GM23248 (cell line): ENCODE measurements at regions not wholly inside any gene's neighbourhood (a gene's known extent, or its start where the extent isn't known, plus 50 kb on each side); places are given as distances from the start of the nearest gene placed in this dataset.

Experiments used
- EZH2 ChIP-seq: fragments of 200-600 bp; sonication (generic); IDR thresholded peaks from 2 replicates; pipeline ENCODE4 v1.6.1; 2018; ENCODE audit warnings: antibody characterized with exemption, mild to moderate bottlenecking; ENCODE audit not compliant: insufficient read depth, poor library complexity, severe bottlenecking
- EZH2phosphoT487 ChIP-seq: fragments of 200-600 bp; sonication (generic); IDR thresholded peaks from 2 replicates; pipeline ENCODE4 v1.6.1; 2018; ENCODE audit warnings: antibody characterized with exemption, moderate library complexity, mild to moderate bottlenecking, low read depth; ENCODE audit not compliant: insufficient read depth

DNA sequence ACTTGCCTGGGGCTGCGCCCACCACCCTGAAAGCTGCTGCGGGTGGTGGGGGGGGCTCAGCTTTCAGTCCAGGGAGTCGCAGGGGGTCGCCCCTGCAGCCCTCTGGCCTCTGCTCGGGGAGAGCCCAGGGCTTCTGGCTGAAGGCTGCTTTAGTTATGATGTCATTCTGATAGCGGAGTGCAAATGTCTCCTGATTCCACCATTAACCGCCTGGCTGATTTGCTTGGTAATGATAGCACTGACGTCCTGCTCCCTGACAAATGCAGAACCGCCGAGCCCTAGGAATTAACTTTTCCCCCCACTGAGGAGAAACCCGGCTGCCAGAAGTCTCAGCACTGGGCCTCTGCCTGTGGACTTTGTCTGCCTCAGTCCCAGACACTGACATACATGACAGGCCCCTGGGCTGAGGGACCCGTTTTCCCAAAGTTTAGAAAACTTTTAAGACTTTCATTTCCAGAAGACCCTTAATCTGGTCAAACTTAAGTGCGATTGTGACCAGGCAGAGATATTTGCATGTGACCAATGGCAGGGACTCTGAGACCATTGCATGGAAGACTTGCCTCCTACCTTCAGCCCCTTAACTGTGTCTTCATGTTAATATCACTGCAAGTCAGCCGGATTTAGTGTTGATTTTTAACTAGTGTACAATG, 142.5 kb upstream of the ZNF536 start:
- TF ChIP-seq EZH2 (no peak), EZH2phosphoT487 (no peak)
